H1 (cell line): ENCODE measurements at regions not wholly inside any gene's neighbourhood (a gene's known extent, or its start where the extent isn't known, plus 50 kb on each side); places are given as distances from the start of the nearest gene placed in this dataset.

Source experiments
- CTCF ChIA-PET: fragments of 300-600 bp; sonication (Branson Sonifier 250); formaldehyde crosslinking; loops from one replicate; lab custom pipeline; 2021; ENCODE audit not compliant: partially characterized antibody; lab: Charles Lee
- POLR2A ChIA-PET: fragments of 300-600 bp; sonication (Branson Sonifier 250); formaldehyde crosslinking; loops from one replicate; lab custom pipeline; 2021; ENCODE audit warnings: inconsistent platforms; ENCODE audit not compliant: partially characterized antibody; lab: Charles Lee
- DNase-seq, 2 experiments: peaks; one replicate each; pipeline versions ENCODE4 v3.0.0 to v3.0.0-alpha.2; 2010 to 2022; ENCODE audit warnings: low spot score in 2 of 2, low read depth in 1 of 2, mixed read lengths in 1 of 2
- FAIRE-seq: peaks from 2 replicates; lab custom pipeline; 2011; peaks lifted over from hg19 to GRCh38; lab: Jason Lieb, UNC
- H2AFZ ChIP-seq: 2 replicates; pipeline ENCODE4 v1.8.1; 2012; ENCODE audit warnings: low read length, inconsistent platforms
- H2AK5ac ChIP-seq: 2 replicates; pipeline ENCODE4 v1.6.1; 2013; ENCODE audit warnings: low read depth, low read length
- H2BK120ac ChIP-seq: replicated peaks from 2 replicates; pipeline ENCODE3; 2013; ENCODE audit warnings: low read depth, low read length, inconsistent platforms
- H2BK12ac ChIP-seq: 2 replicates; pipeline ENCODE4 v1.6.1; 2013; ENCODE audit warnings: low read depth, low read length
- H2BK15ac ChIP-seq: 2 replicates; pipeline ENCODE4 v1.6.1; 2013; ENCODE audit warnings: low read length
- H2BK20ac ChIP-seq: 2 replicates; pipeline ENCODE4 v1.6.1; 2013; ENCODE audit warnings: low read length
- H2BK5ac ChIP-seq: 2 replicates; pipeline ENCODE4 v1.6.1; 2013; ENCODE audit warnings: low read depth, low read length
- H3K14ac ChIP-seq: 2 replicates; pipeline ENCODE4 v1.6.1; 2013; ENCODE audit warnings: inconsistent platforms; ENCODE audit not compliant: insufficient read length
- H3K18ac ChIP-seq: 2 replicates; pipeline ENCODE4 v1.6.1; 2013; ENCODE audit warnings: low read length; ENCODE audit errors: extremely low read depth
- H3K23ac ChIP-seq: 2 replicates; pipeline ENCODE4 v1.6.1; 2013; ENCODE audit warnings: inconsistent platforms; ENCODE audit not compliant: insufficient read length
- H3K23me2 ChIP-seq: 2 replicates; pipeline ENCODE4 v1.6.1; 2013; ENCODE audit warnings: low read depth, low read length
- H3K27ac ChIP-seq: 2 replicates; pipeline ENCODE4 v1.6.1; 2011; ENCODE audit warnings: low read depth, low read length, inconsistent platforms
- H3K27me3 ChIP-seq, 4 experiments: replicated peaks in 1 of 4; 1 replicate in 1 of 4; 2 replicates in 3 of 4; pipeline versions ENCODE4 v1.6.1 to v1.8.1; 2011 to 2013; ENCODE audit warnings: low read length in 3 of 4, mild to moderate bottlenecking in 3 of 4, inconsistent platforms in 2 of 4, mixed read lengths in 2 of 4, moderate library complexity in 1 of 4; ENCODE audit not compliant: control insufficient read depth in 3 of 4, insufficient read depth in 3 of 4; ENCODE audit errors: extremely low read depth in 1 of 4
- H3K36me3 ChIP-seq, 4 experiments: 2 replicates each; pipeline versions ENCODE4 v1.6.1 to v1.8.1; 2011 to 2013; ENCODE audit warnings: mild to moderate bottlenecking in 4 of 4, low read length in 3 of 4, moderate library complexity in 2 of 4, control low read depth in 1 of 4, inconsistent platforms in 1 of 4; ENCODE audit not compliant: insufficient read depth in 4 of 4, control insufficient read depth in 2 of 4
- H3K4ac ChIP-seq: replicated peaks from 2 replicates; pipeline ENCODE3; 2013; ENCODE audit warnings: low read length, low read depth, mixed read lengths, inconsistent platforms; ENCODE audit not compliant: insufficient read length
- H3K4me1 ChIP-seq, 4 experiments: replicated peaks in 1 of 4; 1 replicate in 1 of 4; 2 replicates in 3 of 4; pipeline versions ENCODE4 v1.6.1 to v1.8.1; 2011 to 2013; ENCODE audit warnings: low read length in 3 of 4, inconsistent platforms in 2 of 4, mixed read lengths in 1 of 4; ENCODE audit not compliant: insufficient read depth in 4 of 4, control insufficient read depth in 3 of 4
- H3K4me2 ChIP-seq, 2 experiments: 2 replicates each; pipeline versions ENCODE4 v1.6.1 to v1.8.1; 2011 to 2013; ENCODE audit warnings: low read depth in 2 of 2, low read length in 2 of 2, control low read depth in 1 of 2, inconsistent platforms in 1 of 2, mild to moderate bottlenecking in 1 of 2; ENCODE audit not compliant: insufficient read depth in 1 of 2
- H3K4me3 ChIP-seq, 4 experiments: fragments of 200-600, 300-600 bp in 1 of 4; sonication (generic), shearing (Covaris generic), sonication (Bioruptor Twin) in 1 of 4; 2 replicates each; pipeline versions ENCODE4 v1.5.1 to v1.8.1; 2011 to 2016; ENCODE audit warnings: low read length in 4 of 4, low read depth in 3 of 4, control low read depth in 2 of 4, inconsistent platforms in 2 of 4, mild to moderate bottlenecking in 2 of 4, mixed read lengths in 1 of 4, moderate library complexity in 1 of 4; ENCODE audit not compliant: insufficient read depth in 2 of 4; ENCODE audit errors: extremely low read depth in 1 of 4
- H3K56ac ChIP-seq: replicated peaks from 2 replicates; pipeline ENCODE3; 2013; ENCODE audit warnings: low read depth, mild to moderate bottlenecking, mixed read lengths, low read length, inconsistent platforms; ENCODE audit not compliant: insufficient read length
- H3K79me1 ChIP-seq: 2 replicates; pipeline ENCODE4 v1.6.1; 2013; ENCODE audit warnings: low read depth, low read length, control low read depth
- H3K79me2 ChIP-seq, 2 experiments: 2 replicates each; pipeline versions ENCODE4 v1.6.1 to v1.8.1; 2012 to 2013; ENCODE audit warnings: low read length in 2 of 2, mild to moderate bottlenecking in 2 of 2, inconsistent platforms in 1 of 2; ENCODE audit not compliant: insufficient read depth in 2 of 2, control insufficient read depth in 1 of 2
- H3K9ac ChIP-seq, 4 experiments: replicated peaks in 1 of 4; 1 replicate in 1 of 4; 2 replicates in 3 of 4; pipeline versions ENCODE4 v1.6.1 to v1.8.1; 2011 to 2013; ENCODE audit warnings: low read depth in 3 of 4, low read length in 3 of 4, control low read depth in 2 of 4, mild to moderate bottlenecking in 2 of 4, moderate library complexity in 2 of 4, inconsistent platforms in 1 of 4; ENCODE audit errors: extremely low read depth in 1 of 4
- H3K9me3 ChIP-seq, 2 experiments: 2 replicates each; pipeline versions ENCODE4 v1.6.1 to v1.8.1; 2012 to 2013; ENCODE audit warnings: mild to moderate bottlenecking in 2 of 2, moderate library complexity in 2 of 2, control low read depth in 1 of 2, inconsistent platforms in 1 of 2, low read depth in 1 of 2, low read length in 1 of 2, mixed read lengths in 1 of 2; ENCODE audit not compliant: insufficient read depth in 2 of 2
- H4K20me1 ChIP-seq, 2 experiments: replicated peaks in 1 of 2; 2 replicates each; pipeline versions ENCODE3 to v1.8.1; 2011 to 2013; ENCODE audit warnings: inconsistent platforms in 2 of 2, low read length in 2 of 2, mild to moderate bottlenecking in 1 of 2; ENCODE audit not compliant: insufficient read depth in 2 of 2, control insufficient read depth in 1 of 2
- H4K5ac ChIP-seq: 2 replicates; pipeline ENCODE4 v1.6.1; 2013; ENCODE audit warnings: low read length, low read depth, mixed read lengths, inconsistent platforms; ENCODE audit not compliant: insufficient read length
- H4K8ac ChIP-seq: 2 replicates; pipeline ENCODE4 v1.8.0; 2013; ENCODE audit warnings: mild to moderate bottlenecking, moderate library complexity, low read length, inconsistent platforms; ENCODE audit not compliant: insufficient read depth; ENCODE audit errors: extremely low read depth
- H4K91ac ChIP-seq: replicated peaks from 2 replicates; pipeline ENCODE3; 2013; ENCODE audit warnings: low read length, mixed read lengths, inconsistent platforms; ENCODE audit not compliant: insufficient read length
- CHD2 ChIP-seq: IDR thresholded peaks from 2 replicates; pipeline ENCODE4 v1.6.1; 2012; ENCODE audit warnings: low read length, improper control_type of control experiment
- EGR1 ChIP-seq: IDR thresholded peaks from 2 replicates; pipeline ENCODE4 v1.6.1; 2011; ENCODE audit warnings: low read depth, low read length, borderline replicate concordance
- HDAC2 ChIP-seq, 2 experiments: fragments of 300-600 bp in 1 of 2; sonication (generic) in 1 of 2; IDR thresholded peaks; 2 replicates each; pipeline ENCODE4 v1.6.1; 2011 to 2012; ENCODE audit warnings: low read depth in 2 of 2, low read length in 2 of 2, mild to moderate bottlenecking in 2 of 2, moderate library complexity in 2 of 2, borderline replicate concordance in 1 of 2, inconsistent platforms in 1 of 2
- MAFK ChIP-seq: IDR thresholded peaks from 2 replicates; pipeline ENCODE4 v1.6.1; 2012; ENCODE audit warnings: low read depth, mild to moderate bottlenecking, improper control_type of control experiment, low read length
- NANOG ChIP-seq: IDR thresholded peaks from 2 replicates; pipeline ENCODE4 v1.6.1; 2011; ENCODE audit warnings: low read length, low read depth, mild to moderate bottlenecking, inconsistent platforms; ENCODE audit not compliant: insufficient read depth, poor library complexity, severe bottlenecking
- RAD21 ChIP-seq, 2 experiments: IDR thresholded peaks in 1 of 2; conservative IDR thresholded peaks in 1 of 2; 2 replicates each; pipeline ENCODE4 v1.6.1; 2011; ENCODE audit warnings: low read depth in 2 of 2, low read length in 2 of 2, improper control_type of control experiment in 1 of 2, inconsistent platforms in 1 of 2, mild to moderate bottlenecking in 1 of 2, moderate library complexity in 1 of 2
- RNF2 ChIP-seq: fragments of 200-900, 300-1000 bp; sonication (generic); IDR thresholded peaks from 2 replicates; pipeline ENCODE4 v1.7.1; 2016; ENCODE audit warnings: borderline replicate concordance, low read depth, mild to moderate bottlenecking, antibody characterized with exemption, low read length; ENCODE audit not compliant: poor library complexity, severe bottlenecking; ENCODE audit errors: missing control alignments
- SAP30 ChIP-seq: fragments of 300-600 bp; sonication (generic); IDR thresholded peaks from 2 replicates; pipeline ENCODE4 v1.7.1; 2012; ENCODE audit warnings: low read length, moderate library complexity, mild to moderate bottlenecking, inconsistent platforms; ENCODE audit not compliant: insufficient read depth, insufficient replicate concordance
- SIRT6 ChIP-seq: IDR thresholded peaks from one replicate; pipeline ENCODE4 v1.7.1; 2012; ENCODE audit warnings: low read length, inconsistent platforms
- SRF ChIP-seq: IDR thresholded peaks from 2 replicates; pipeline ENCODE4 v1.6.1; 2011; ENCODE audit warnings: mild to moderate bottlenecking, low read depth, low read length, moderate library complexity
- TEAD4 ChIP-seq: IDR thresholded peaks from 2 replicates; pipeline ENCODE4 v1.6.1; 2012; ENCODE audit warnings: low read depth, low read length, inconsistent platforms, mixed read lengths
- ZNF274 ChIP-seq: IDR thresholded peaks from 2 replicates; pipeline ENCODE4 v1.7.0; 2012; ENCODE audit warnings: low read length, borderline replicate concordance; ENCODE audit errors: extremely low read depth
- WGBS, 2 experiments: shearing (Covaris generic) in 1 of 2; methylation state at CpG; one replicate each; pipeline versions ENCODE4 v1.1.6 to v1.1.7; 2013 to 2015; ENCODE audit warnings: low lambda C conversion rate in 2 of 2, mixed read lengths in 2 of 2, inconsistent platforms in 1 of 2, low coverage in 1 of 2, missing lambda C conversion rate in 1 of 2; ENCODE audit not compliant: insufficient replicate concordance in 2 of 2, insufficient coverage in 1 of 2, insufficient read length in 1 of 2; ENCODE audit errors: extremely low coverage in 1 of 2, missing lambda C conversion rate in 1 of 2; 5-methylcytosine and 5-hydroxymethylcytosine counted together

DNA sequence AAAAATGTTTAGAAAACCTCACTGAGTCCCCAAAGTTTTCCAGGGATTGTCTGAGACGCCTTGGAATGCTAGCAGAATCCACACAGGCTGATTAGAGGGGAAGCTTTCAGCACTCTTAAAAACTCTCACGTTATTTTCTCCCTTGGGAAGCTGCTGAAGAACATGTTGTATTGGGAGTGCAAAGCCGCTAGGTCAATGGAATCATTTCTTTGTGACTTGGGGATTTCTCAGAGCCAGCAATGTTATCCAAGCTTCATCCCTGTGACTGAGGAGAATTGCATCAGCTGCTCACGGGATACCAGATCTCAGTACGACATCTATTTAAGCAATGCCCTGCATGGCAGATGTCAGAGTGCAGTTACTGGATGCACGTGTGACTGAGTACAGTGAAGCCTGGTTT lies 426.4 kb upstream of the MPDZ start:
- H2BK15ac ChIP-seq = no peak overlapping the region
- no peaks in the 10 kb centered on the region for H3K79me2 ChIP-seq
- H3K23ac ChIP-seq = no peak overlapping the region
- H2AFZ ChIP-seq = peak overlapping the region; percentile 78; the same call in 1 of the 2 replicates
- H3K4me3 ChIP-seq = no peak overlapping the region
- DNase-seq (no peak), FAIRE-seq (no peak)
- no peaks in the 10 kb centered on the region for H3K4me1 ChIP-seq
- no peaks in the 10 kb centered on the region for H3K36me3 ChIP-seq
- no peaks in the 10 kb centered on the region for H3K23me2 ChIP-seq
- CTCF ChIA-PET = no interaction called here
- H3K9me3 ChIP-seq = no peaks in the 10 kb centered on the region
- H4K20me1 ChIP-seq = no peaks in the 10 kb centered on the region
- no peak overlapping the region for H2AK5ac ChIP-seq
- 58% methylated on average over 6 of the region's 6 CpGs; no CpG with 5 or more reads in 1 of the 2 experiments for WGBS, 2 experiments
- no peak overlapping the region for H3K9ac ChIP-seq
- H4K5ac ChIP-seq = no peak overlapping the region
- no peak overlapping the region for H3K14ac ChIP-seq
- no peak overlapping the region for H2BK20ac ChIP-seq
- no peak overlapping the region for H4K8ac ChIP-seq
- H2BK5ac ChIP-seq = no peak overlapping the region
- no peak overlapping the region for H3K4me2 ChIP-seq
- no peak overlapping the region for H2BK12ac ChIP-seq
- no peak overlapping the region for H3K27ac ChIP-seq
- H3K18ac ChIP-seq = no peak overlapping the region
- H2BK120ac ChIP-seq = no peak overlapping the region
- POLR2A ChIA-PET = no interaction called here
- no peaks in the 10 kb centered on the region for H3K27me3 ChIP-seq
- no peak overlapping the region for H3K56ac ChIP-seq
- H4K91ac ChIP-seq = no peak overlapping the region
- no peak overlapping the region for H3K4ac ChIP-seq
- H3K79me1 ChIP-seq = no peaks in the 10 kb centered on the region
- TF ChIP-seq SRF (no peak), EGR1 (no peak), HDAC2 (IDR thresholded peaks at IDR 0.05; ENCODE audit: borderline replicate concordance in 1 of 2, low read depth in 2 of 2, low read length in 2 of 2) (no peak), RNF2 (no peak), SIRT6 (no peak), TEAD4 (no peak), RAD21 (IDR thresholded peaks at IDR 0.05 in 1 of 2, conservative IDR thresholded peaks at IDR 0.05 in 1 of 2; ENCODE audit: low read depth in 2 of 2, low read length in 2 of 2) (no peak), NANOG (no peak), MAFK (no peak), SAP30 (no peak), CHD2 (no peak), ZNF274 (no peak)
